ENCODE measurements at regions not wholly inside any gene's neighbourhood (a gene's known extent, or its start where the extent isn't known, plus 50 kb on each side); places are given as distances from the start of the nearest gene placed in this dataset.

DNA sequence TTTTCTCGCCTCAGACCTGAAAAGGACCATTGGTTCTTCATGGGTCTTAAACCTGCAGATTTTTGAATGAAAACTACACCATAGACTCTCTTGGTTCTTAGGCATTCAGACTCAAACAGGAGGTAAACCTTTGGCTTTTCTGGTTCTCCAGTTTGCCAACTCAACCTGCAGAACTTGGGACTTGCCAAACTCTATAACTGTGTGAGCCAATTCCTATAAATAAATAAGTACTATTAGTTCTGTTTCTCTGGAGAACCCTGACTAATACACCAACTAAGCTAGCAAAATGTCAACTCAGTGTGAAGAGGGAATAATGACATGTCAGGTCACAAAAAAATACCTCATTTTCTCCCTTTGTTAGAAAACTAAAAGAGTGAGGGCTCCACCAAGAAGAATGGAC lies 374.6 kb downstream of the RAB28 start:
- Histone ChIP-seq H2AFZ (ENCODE audit: low read depth, low read length) (no peak overlapping the region), H3K27ac (ENCODE audit: low read length) (no peak overlapping the region), H3K9ac (ENCODE audit: low read length) (no peak overlapping the region), H3K4me2 (ENCODE audit: low read length) (no peak overlapping the region), H3K9me3 (ENCODE audit: low read length) (no peaks in the 10 kb centered on the region), H3K79me2 (replicated peaks; ENCODE audit: insufficient read depth, low read length) (no peaks in the 10 kb centered on the region), H3F3A (ENCODE audit: insufficient read depth, low read length, poor library complexity, severe bottlenecking) (no peaks in the 10 kb centered on the region), H4K20me1 (ENCODE audit: insufficient read depth) (no peaks in the 10 kb centered on the region), H3K27me3 (ENCODE audit: insufficient read depth, low read depth, low read length) (no peaks in the 10 kb centered on the region), H3K36me3 (ENCODE audit: insufficient read depth, low read length) (no peaks in the 10 kb centered on the region), H3K9me2 (ENCODE audit: insufficient read depth, low read length) (no peaks in the 10 kb centered on the region), H3K4me3 (ENCODE audit: low read length) (no peak overlapping the region)
- TF ChIP-seq EZH2 (IDR thresholded peaks at IDR 0.05; ENCODE audit: borderline replicate concordance, insufficient read depth, low read length, poor library complexity, severe bottlenecking) (no peak), MXI1 (conservative IDR thresholded peaks at IDR 0.05; ENCODE audit: poor library complexity, severe bottlenecking) (no peak)

- no peak for TF ChIP-seq CTCF (IDR thresholded peaks at IDR 0.05; ENCODE audit: poor library complexity, severe bottlenecking)
- TF ChIP-seq EZH2 (IDR thresholded peaks at IDR 0.05; ENCODE audit: borderline replicate concordance, insufficient read depth, low read length, poor library complexity, severe bottlenecking), result no peak
- no peak for TF ChIP-seq EP300 (conservative IDR thresholded peaks at IDR 0.05; ENCODE audit: poor library complexity, severe bottlenecking)
- TF ChIP-seq SMC3 (conservative IDR thresholded peaks at IDR 0.05; ENCODE audit: poor library complexity), result no peak
- no peak for TF ChIP-seq TAF1 (IDR thresholded peaks at IDR 0.05; ENCODE audit: low read depth)
- TF ChIP-seq, protein P1, sequence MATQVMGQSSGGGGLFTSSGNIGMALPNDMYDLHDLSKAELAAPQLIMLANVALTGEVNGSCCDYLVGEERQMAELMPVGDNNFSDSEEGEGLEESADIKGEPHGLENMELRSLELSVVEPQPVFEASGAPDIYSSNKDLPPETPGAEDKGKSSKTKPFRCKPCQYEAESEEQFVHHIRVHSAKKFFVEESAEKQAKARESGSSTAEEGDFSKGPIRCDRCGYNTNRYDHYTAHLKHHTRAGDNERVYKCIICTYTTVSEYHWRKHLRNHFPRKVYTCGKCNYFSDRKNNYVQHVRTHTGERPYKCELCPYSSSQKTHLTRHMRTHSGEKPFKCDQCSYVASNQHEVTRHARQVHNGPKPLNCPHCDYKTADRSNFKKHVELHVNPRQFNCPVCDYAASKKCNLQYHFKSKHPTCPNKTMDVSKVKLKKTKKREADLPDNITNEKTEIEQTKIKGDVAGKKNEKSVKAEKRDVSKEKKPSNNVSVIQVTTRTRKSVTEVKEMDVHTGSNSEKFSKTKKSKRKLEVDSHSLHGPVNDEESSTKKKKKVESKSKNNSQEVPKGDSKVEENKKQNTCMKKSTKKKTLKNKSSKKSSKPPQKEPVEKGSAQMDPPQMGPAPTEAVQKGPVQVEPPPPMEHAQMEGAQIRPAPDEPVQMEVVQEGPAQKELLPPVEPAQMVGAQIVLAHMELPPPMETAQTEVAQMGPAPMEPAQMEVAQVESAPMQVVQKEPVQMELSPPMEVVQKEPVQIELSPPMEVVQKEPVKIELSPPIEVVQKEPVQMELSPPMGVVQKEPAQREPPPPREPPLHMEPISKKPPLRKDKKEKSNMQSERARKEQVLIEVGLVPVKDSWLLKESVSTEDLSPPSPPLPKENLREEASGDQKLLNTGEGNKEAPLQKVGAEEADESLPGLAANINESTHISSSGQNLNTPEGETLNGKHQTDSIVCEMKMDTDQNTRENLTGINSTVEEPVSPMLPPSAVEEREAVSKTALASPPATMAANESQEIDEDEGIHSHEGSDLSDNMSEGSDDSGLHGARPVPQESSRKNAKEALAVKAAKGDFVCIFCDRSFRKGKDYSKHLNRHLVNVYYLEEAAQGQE (IDR thresholded peaks at IDR 0.05; ENCODE audit: borderline replicate concordance), result no peak
- TF ChIP-seq MXI1 (conservative IDR thresholded peaks at IDR 0.05; ENCODE audit: poor library complexity, severe bottlenecking), result no peak
- no peak for TF ChIP-seq POLR2AphosphoS5 (IDR thresholded peaks at IDR 0.05)
- no peak for TF ChIP-seq RAD21 (conservative IDR thresholded peaks at IDR 0.05)
These were observed 376.0 kb downstream of the RAB28 start for GRCh38 chr4:13108096-13108495.

More at GRCh38 chr4:13108096-13108495, 376.0 kb downstream of the RAB28 start:
- Histone ChIP-seq H3K79me2 (replicated peaks; ENCODE audit: insufficient read depth, low read length) (no peaks in the 10 kb centered on the region), H2AFZ (ENCODE audit: low read depth, low read length) (no peak overlapping the region), H3K4me2 (ENCODE audit: low read length) (no peak overlapping the region), H4K20me1 (ENCODE audit: insufficient read depth) (no peaks in the 10 kb centered on the region), H3K36me3 (ENCODE audit: insufficient read depth, low read length) (no peaks in the 10 kb centered on the region), H3K9me2 (ENCODE audit: insufficient read depth, low read length) (no peaks in the 10 kb centered on the region), H3K27me3 (ENCODE audit: insufficient read depth, low read depth, low read length) (no peaks in the 10 kb centered on the region), H3K9me3 (ENCODE audit: low read length) (no peaks in the 10 kb centered on the region), H3K9ac (ENCODE audit: low read length) (no peak overlapping the region), H3F3A (ENCODE audit: insufficient read depth, low read length, poor library complexity, severe bottlenecking) (no peaks in the 10 kb centered on the region), H3K27ac (ENCODE audit: low read length) (no peak overlapping the region), H3K4me3 (ENCODE audit: low read length) (no peak overlapping the region)
